Stomach (tissue), 8 donors: ENCODE measurements at regions not wholly inside any gene's neighbourhood (a gene's known extent, or its start where the extent isn't known, plus 50 kb on each side); places are given as distances from the start of the nearest gene placed in this dataset.

ENCODE experiments used
- DNase-seq, 2 donors: peaks; one replicate each; pipeline versions ENCODE4 v3.0.0 to v3.0.0-alpha.2; 2013 to 2019
- H3K27ac ChIP-seq, 5 donors: fragments of 200-600 bp in 4 of 5; sonication (generic) in 4 of 5; one replicate each; pipeline ENCODE4 v1.5.1; 2013 to 2019; ENCODE audit warnings: mild to moderate bottlenecking in 1 of 5, moderate library complexity in 1 of 5
- H3K27me3 ChIP-seq, 3 donors: fragments of 200-600 bp; sonication (generic); one replicate each; pipeline ENCODE4 v1.5.1; 2017 to 2019; ENCODE audit warnings: mixed run types in 1 of 3
- H3K36me3 ChIP-seq, 4 donors: fragments of 200-600 bp; sonication (generic); 1 replicate in 3 of 4; 2 replicates in 1 of 4; pipeline ENCODE4 v1.5.1; 2016 to 2019
- H3K4me1 ChIP-seq, 4 donors: fragments of 200-600 bp; sonication (generic); one replicate each; pipeline ENCODE4 v1.5.1; 2016 to 2019
- H3K4me3 ChIP-seq, 4 donors: fragments of 200-600 bp; sonication (generic) in 3 of 4; one replicate each; pipeline ENCODE4 v1.5.1; 2016 to 2019; ENCODE audit warnings: mild to moderate bottlenecking in 1 of 4
- H3K9me3 ChIP-seq, 4 donors: fragments of 200-600 bp; sonication (generic); one replicate each; pipeline ENCODE4 v1.5.1; 2016 to 2019
- CTCF ChIP-seq, 7 experiments: fragments of 450-650 bp in 4 of 7; fragments of 200-600 bp in 3 of 7; sonication (generic) in 3 of 7; IDR thresholded peaks; one replicate each; pipeline ENCODE4 v1.5.1; 2016 to 2019; ENCODE audit warnings: antibody characterized with exemption in 7 of 7, control low read depth in 2 of 7, mild to moderate bottlenecking in 1 of 7
- EP300 ChIP-seq: sonication (generic); formaldehyde crosslinking; IDR thresholded peaks from one replicate; pipeline ENCODE4 v1.6.1; 2017; ENCODE audit warnings: antibody characterized with exemption
- POLR2A ChIP-seq, 4 donors: fragments of 450-650 bp; IDR thresholded peaks; one replicate each; pipeline ENCODE4 v1.6.1; 2016; ENCODE audit warnings: antibody characterized with exemption in 4 of 4, control low read depth in 2 of 4, mild to moderate bottlenecking in 1 of 4, moderate library complexity in 1 of 4
- POLR2AphosphoS5 ChIP-seq, 3 donors: sonication (generic); formaldehyde crosslinking; IDR thresholded peaks; one replicate each; pipeline ENCODE4 v1.6.1; 2016; ENCODE audit warnings: antibody characterized with exemption in 3 of 3
- WGBS, 5 donors: extraction: QIAGEN DNeasy Blood & Tissue Kit in 3 of 5; methylation state at CpG; one replicate each; pipeline versions ENCODE4 v1.1.5 to v1.1.7; 2013 to 2018; 5-methylcytosine and 5-hydroxymethylcytosine counted together
- intact Hi-C: fragments of 100-400 bp; cut with DNase I; formaldehyde crosslinking; loops from one replicate; pipeline ENCODE4 v1.15.1; 2023; ENCODE audit warnings: low total_unique reads
- donor health status: healthy with polysubstance abuse.
- donor health status: Bipolar disorder and iron deficiency.
- donor health status: healthy.

- Histone ChIP-seq H3K9me3 (no peaks in the 10 kb centered on the region), H3K4me1 (peaks cover 0 to 16% (median 7%) of the 10 kb centered on the region in 4 donors), H3K27me3 (no peaks in the 10 kb centered on the region), H3K4me3 (no peak overlapping the region), H3K27ac (no peak overlapping the region), H3K36me3 (no peaks in the 10 kb centered on the region)
- 59 to 76% (median 72%) methylated on average over 2 of the region's 2 CpGs for WGBS, 5 donors
- no peak for TF ChIP-seq POLR2AphosphoS5 (IDR thresholded peaks at IDR 0.05)
- TF ChIP-seq EP300: no peak
- TF ChIP-seq CTCF (IDR thresholded peaks at IDR 0.05): no peak
- no peak for TF ChIP-seq POLR2A (IDR thresholded peaks at IDR 0.05)
- DNase-seq: no peak
- intact Hi-C loops: no loop called here
Observed at GRCh38 chr3:28936154-28936553, 344.7 kb upstream of the RBMS3 start.

- Histone ChIP-seq H3K4me1 (peaks cover 0 to 23% (median 14%) of the 10 kb centered on the region in 4 donors), H3K36me3 (no peaks in the 10 kb centered on the region), H3K27ac (peak overlapping the region in 3 of 5 donors; percentile 34 to 55 (median 35)), H3K27me3 (no peaks in the 10 kb centered on the region), H3K4me3 (no peak overlapping the region), H3K9me3 (no peaks in the 10 kb centered on the region)
- no peak for TF ChIP-seq EP300
- TF ChIP-seq POLR2AphosphoS5 (IDR thresholded peaks at IDR 0.05): no peak
- TF ChIP-seq POLR2A (IDR thresholded peaks at IDR 0.05): no peak
- TF ChIP-seq CTCF (IDR thresholded peaks at IDR 0.05): no peak
- intact Hi-C loops: no loop called here
- peak in 1 of 2 donors; percentile 32 for DNase-seq
Observed at GRCh38 chr3:28940530-28940929, 340.3 kb upstream of the RBMS3 start.

GRCh38 chr3:28940994-28941393 lies 339.9 kb upstream of the RBMS3 start:
- Histone ChIP-seq H3K27ac (peak overlapping the region in 3 of 5 donors; percentile 34 to 55 (median 35)), H3K4me1 (peaks cover 0 to 23% (median 14%) of the 10 kb centered on the region in 4 donors), H3K4me3 (no peak overlapping the region), H3K36me3 (no peaks in the 10 kb centered on the region), H3K27me3 (no peaks in the 10 kb centered on the region), H3K9me3 (no peaks in the 10 kb centered on the region)
- DNase-seq: no peak
- WGBS, 5 donors: 70 to 100% (median 89%) methylated on average over 1 of the region's 1 CpG
- intact Hi-C loops: no loop called here
- TF ChIP-seq POLR2AphosphoS5 (IDR thresholded peaks at IDR 0.05) (no peak), EP300 (no peak), POLR2A (IDR thresholded peaks at IDR 0.05) (no peak), CTCF (IDR thresholded peaks at IDR 0.05) (no peak)

- H3K27me3 ChIP-seq: no peaks in the 10 kb centered on the region
- H3K36me3 ChIP-seq: no peaks in the 10 kb centered on the region
- 63 to 80% (median 67%) methylated on average over 2 of the region's 2 CpGs for WGBS, 5 donors
- H3K9me3 ChIP-seq: no peaks in the 10 kb centered on the region
- no peak overlapping the region for H3K4me3 ChIP-seq
- intact Hi-C loops: no loop called here
- no peak for TF ChIP-seq POLR2AphosphoS5 (IDR thresholded peaks at IDR 0.05)
- no peak for TF ChIP-seq EP300
- no peak for TF ChIP-seq POLR2A (IDR thresholded peaks at IDR 0.05)
- TF ChIP-seq CTCF (IDR thresholded peaks at IDR 0.05): no peak
- DNase-seq: no peak
- peaks cover 0 to 7% (median 0%) of the 10 kb centered on the region in 4 donors for H3K4me1 ChIP-seq
- no peak overlapping the region for H3K27ac ChIP-seq
Observed at GRCh38 chr3:28947061-28947460, 333.8 kb upstream of the RBMS3 start.
